OCI-M1 (cell line): ENCODE measurements at regions not wholly inside any gene's neighbourhood (a gene's known extent, or its start where the extent isn't known, plus 50 kb on each side); places are given as distances from the start of the nearest gene placed in this dataset.

Experiments
- DNase-seq: peaks from one replicate; lab custom pipeline; 2025; lab: John Stamatoyannopoulos, UW

DNA sequence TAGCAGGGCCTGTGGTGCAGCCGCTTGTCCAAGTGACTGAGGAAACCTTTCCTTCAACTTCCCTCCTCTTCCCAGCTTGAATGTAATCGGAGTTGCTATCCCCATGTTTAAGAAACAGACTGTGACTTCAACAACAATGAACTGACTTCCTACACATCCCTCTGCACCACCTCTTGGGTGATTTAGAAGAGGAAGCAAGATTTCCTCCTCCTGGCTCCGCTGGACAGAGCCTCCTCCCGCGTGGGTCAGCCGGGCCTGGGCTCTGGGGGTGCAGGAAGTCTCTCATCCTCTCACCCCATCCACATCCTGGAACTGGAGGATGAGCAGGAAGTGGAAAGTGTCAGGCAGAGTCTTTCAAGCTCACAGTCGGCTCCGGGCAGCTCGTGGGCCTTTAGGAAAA lies 84.3 kb downstream of the GATA6 start:
- no peak for DNase-seq

- no peak for DNase-seq
Observed at GRCh38 chr18:22253156-22253555, 83.8 kb downstream of the GATA6 start.
